NCI-H1436 treated with DMSO at 0.1 percent for 48 hours (cell line): ENCODE measurements at regions not wholly inside any gene's neighbourhood (a gene's known extent, or its start where the extent isn't known, plus 50 kb on each side); places are given as distances from the start of the nearest gene placed in this dataset.
"Not testable (repeated sequence)": the region's sequence is repeated elsewhere in the genome, so short reads cannot be mapped to it uniquely, and the experiment has no call there.

Experiments
- DNase-seq: peaks from one replicate; lab custom pipeline; 2025; lab: John Stamatoyannopoulos, UW

DNA sequence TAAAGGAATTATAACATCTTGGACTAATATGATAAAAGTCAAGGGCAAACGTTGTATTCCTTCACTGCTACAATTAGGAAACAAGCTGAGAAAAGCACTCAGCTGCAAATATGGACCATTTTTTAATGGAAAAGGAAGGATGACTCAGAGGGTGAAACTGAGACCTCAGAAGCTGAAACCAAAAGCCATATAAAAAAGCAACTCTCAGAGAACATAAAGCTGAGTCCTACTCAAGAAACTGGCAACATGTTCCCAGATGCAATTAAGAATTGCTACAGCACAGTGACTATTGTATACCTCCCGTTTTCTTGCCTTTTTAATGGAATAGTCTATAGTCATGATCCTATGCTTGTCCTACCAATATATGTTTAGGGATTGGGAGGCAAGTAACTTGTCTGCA, 1106.4 kb upstream of the INTU start:
- no peak for DNase-seq

DNA sequence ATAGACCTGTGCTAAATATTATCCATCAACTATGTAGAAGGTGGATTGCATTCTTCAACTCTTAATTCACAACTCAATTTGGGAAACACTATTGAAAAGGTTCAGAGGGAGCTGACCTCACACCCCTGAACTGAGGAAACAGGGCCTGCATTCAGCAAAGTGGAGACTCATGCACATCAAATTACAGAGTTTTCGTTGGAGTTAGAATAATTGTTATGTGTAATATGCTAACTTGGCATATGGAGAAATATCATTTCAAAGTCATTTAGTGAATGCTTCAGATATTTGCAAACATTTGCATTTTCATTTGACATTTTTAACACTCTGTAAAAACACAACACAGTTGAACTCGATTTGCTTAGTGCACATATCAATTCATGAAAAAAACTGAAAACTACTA, 1102.8 kb upstream of the INTU start:
- no peak for DNase-seq

DNA sequence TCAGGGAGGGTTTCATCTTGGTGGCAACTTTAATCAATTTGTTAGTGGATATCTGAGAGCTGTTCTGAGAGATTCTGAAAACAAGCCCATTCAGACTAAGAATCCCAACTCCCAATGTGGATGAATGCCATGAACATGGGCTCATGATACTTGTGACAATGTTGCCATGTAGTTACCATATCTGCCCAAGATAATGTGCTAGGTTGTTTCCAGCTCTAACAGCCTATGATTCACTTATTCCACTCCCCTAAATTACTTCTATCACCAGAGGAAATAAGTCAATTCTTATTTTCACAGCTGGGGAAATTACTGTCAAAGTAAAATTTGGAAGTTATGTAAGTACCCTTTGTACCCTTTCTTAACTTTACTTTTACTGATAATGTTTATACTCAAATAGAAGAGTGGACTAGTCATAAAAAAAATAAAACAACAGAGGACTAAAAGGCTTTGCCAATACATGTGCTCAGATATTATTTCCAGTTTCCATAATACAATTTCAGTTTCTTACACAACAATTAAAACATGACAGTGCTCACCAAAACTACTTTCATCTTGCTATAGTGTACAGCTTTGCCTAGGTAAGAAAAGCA, 1101.7 kb upstream of the INTU start:
- no peak for DNase-seq

- no peak for DNase-seq
Measured at GRCh38 chr4:126532527-126532926, 1100.2 kb upstream of the INTU start.

- no peak for DNase-seq
Measured at GRCh38 chr4:126533146-126533805, 1099.5 kb upstream of the INTU start.

DNA sequence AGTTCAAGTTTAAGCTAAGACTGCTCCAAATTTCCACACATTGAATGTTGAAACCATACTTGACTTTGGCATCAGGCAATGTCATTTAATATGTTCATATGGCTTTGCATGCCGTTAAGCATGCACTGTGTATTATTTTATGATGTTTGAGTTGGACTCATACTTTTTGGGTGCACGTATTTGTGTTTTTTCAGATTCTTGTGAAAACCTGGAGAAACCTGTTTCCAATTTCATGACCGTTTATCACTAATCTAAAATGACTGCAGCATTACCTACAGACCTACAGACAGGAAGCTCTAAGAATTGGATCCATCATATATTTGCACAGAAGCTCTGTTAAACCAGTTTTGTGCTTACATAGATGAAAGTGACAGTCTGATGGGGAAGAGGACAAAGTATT, 1093.0 kb upstream of the INTU start:
- DNase-seq = no peak

DNA sequence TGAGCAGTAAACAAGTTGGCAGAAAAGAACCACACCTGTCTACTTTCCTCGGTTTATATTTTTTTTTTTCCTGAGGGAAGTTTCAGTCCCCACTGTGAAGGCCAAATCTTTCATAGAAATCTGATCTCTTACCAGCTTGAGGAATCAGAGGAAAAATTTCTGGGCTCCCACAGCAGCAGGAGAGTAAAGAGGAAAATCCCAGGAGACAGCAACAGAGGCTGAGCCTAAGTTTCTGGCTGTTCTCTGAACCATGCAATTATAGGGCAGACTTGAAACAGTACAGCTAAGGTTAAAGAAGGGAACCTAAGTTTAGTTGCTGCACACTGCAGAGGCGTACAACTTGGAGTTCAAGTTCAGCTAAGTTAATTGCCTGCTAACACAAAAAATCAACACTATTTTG, 1090.9 kb upstream of the INTU start:
- DNase-seq = no peak

DNA sequence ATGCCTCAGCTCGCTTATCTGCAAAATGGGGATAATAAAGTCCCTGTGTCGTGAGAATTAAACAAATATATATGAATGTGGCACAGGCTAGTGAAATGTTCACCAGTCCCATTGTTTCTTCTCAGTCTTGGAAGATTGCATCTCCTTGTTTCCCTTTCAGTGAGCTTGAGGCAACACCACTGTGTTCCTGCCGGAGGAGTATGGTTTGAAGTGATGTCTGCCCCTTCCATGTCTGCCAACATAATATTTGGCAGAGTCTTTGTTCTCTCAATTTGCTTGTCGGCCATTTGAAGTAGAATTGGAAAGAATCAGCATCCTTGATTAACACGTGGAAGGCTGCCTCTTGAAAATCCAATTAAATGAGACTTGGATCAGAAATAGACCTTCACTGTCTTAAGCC, 1088.5 kb upstream of the INTU start:
- no peak for DNase-seq

- DNase-seq = not testable (repeated sequence)
Measured at GRCh38 chr4:126546197-126546596, 1086.6 kb upstream of the INTU start.

DNA sequence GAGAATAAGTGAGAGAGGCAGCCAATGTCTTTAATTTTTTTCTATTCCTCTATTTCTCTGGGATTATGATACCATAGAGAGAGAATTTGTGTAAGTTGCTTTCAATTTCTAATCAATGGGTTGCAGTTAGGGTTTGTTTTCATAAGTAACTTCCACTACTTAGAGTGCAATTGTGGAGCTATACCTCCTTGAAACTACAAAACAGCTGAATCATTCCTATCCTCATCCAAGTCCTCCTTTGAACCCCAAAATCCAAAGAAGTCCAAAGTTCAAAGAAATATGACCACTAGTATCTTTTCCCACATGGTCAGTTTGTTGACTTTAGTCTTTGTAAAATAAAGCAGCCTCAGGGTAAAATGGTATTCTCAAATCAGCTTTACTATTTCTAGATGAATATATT, 1085.4 kb upstream of the INTU start:
- DNase-seq = no peak

GRCh38 chr4:126548890-126549289, 1083.9 kb upstream of the INTU start:
- DNase-seq = no peak

GRCh38 chr4:126552321-126552720, 1080.4 kb upstream of the INTU start:
- DNase-seq = no peak

- DNase-seq = no peak
Measured at GRCh38 chr4:126553248-126553647, 1079.5 kb upstream of the INTU start.

DNA sequence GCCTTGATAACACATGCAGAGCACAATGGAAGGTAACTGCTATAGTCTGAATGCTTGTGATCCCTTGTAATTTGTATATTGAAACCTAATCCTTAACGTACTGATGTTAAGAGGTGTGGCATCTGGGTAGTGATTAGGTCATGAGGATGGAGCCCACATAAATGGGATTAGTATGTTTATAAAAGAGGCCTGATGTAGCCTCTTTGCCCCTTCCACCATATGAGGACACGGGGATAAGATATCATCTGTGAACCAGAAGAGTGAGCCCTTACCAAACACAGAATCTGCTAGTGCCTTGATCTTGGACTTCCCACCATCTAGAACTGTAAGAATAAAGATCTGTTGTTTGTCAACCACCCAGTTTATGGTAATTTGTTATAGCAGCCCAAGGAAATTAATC, 1074.2 kb upstream of the INTU start:
- DNase-seq = no peak

DNA sequence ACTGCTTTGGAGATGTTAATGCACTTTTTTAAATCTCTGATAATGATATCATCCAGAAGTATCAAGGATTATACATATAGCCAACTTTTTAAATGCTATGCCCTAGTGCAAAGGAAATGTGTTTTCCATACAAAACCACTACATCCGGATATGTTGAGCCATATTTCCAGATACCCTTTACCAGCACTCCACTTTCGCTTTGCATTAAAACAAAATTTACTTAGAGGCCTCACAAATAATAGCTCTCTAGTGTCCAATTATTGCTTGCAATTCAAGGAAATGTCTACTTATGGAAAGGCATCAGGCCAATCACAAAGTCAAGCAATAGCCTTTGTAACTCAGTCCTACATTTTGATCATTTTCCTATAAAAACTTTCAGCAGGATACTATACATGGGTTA, 1072.8 kb upstream of the INTU start:
- no peak for DNase-seq

DNA sequence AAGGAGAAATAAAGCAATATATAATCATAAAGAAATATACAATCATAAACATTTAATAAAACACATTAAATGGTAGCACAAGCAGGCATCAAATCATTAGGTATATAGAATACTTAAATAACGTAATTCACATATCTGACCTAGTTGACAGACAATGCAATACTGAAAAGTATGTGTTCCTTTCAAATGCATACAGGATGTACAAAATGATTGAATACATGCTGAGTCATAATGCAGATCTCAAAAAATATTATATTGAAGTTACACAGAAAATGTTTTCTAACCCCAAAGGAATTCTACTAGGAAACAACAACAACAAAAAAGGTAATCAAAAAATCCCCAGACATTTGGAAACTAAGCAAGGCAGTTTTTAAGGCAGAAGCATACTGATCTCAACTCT, 1072.0 kb upstream of the INTU start:
- DNase-seq = no peak

DNA sequence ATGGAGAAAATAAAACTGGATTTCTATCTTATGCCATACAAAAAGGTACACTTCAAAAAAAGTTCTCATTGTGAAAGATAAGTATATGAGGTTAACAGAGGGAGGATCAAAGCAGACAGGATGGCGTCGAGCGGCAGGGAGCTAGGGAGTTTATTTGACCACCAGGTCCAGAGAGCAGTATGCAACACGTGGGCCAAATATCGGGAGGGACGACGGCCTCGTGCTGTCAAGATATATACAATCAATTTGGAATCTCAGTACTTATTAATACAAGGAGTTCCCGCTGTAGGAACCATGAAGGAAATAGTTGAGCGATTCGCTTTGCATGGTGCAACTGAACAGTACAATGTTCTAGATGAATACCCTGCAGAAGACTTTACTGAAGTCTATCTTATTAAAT, 1069.4 kb upstream of the INTU start:
- no peak for DNase-seq

DNA sequence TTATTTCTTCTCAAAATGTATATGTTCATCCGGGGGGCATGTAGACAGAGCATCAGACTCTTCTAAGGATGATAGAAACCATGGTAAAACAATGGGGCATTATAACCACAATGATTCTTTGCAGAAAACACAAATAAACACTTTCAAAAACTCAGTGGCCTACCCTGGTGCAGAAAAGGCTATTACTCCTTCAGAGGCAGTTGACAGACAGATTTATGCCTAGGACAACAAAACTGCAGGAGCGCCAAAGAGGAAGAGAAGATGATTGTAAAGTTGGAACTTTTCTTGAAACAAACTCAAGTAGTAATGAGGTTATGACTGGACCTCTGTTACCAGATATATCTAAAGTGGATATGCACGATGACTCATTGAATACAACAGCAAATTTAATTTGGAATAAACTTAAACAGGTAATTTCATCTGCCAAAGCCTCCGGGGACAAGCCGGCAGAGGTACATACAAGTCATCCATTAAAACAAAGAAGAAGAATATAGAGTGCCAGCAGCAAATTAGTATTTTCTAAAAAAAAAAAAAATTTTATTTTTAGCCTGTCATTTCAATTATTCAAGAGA, 1068.4 kb upstream of the INTU start:
- DNase-seq = no peak

DNA sequence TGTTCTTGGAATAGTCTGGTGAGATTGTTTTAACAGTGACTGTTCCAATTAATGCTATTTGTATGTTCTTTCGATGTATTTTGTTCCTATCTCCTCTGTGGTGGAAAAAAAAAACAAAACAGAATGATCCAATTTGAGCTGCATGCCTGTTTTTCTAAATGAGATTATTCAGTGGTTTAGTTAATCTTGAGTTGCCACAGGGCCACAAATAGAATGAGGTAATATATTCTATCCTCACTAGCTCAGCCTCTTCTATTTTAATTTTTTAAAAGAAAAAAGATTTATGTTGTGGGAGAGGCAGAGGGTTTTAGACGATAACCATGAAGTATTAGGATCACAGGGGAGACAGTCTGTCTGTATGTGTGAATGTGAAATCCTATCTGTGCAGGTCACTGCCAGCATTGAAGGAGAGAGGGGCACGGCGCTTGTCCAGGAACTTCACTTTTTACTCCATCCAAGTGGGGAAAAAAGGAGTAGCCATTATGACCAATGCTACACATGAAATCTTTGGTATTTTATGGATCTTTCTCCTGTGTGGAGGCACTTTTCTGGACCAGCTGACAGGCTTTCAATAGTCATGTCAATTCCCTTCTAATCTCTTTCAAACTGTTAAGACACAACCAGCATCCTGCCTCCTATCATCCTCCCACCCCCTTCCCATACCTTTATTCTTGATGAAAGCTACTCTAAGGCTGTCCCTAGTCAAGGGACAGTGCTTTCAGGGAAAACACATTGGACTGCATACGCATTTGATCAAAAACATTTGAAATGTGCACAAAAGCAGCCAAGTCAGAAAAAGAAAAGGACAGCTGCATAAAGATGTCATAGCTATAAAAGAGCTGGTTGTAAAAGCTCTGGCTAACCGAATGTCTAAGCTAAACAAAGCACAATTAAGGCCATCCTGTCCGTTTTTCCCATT, 1063.8 kb upstream of the INTU start:
- no peak for DNase-seq

GRCh38 chr4:126572264-126572663, 1060.5 kb upstream of the INTU start:
- no peak for DNase-seq

GRCh38 chr4:126582737-126583136, 1050.0 kb upstream of the INTU start:
- no peak for DNase-seq

- DNase-seq = no peak
Measured at GRCh38 chr4:126583509-126583908, 1049.2 kb upstream of the INTU start.

- no peak for DNase-seq
Measured at GRCh38 chr4:126591583-126591982, 1041.2 kb upstream of the INTU start.
